Vagina (tissue), 2 donors: ENCODE measurements at regions not wholly inside any gene's neighbourhood (a gene's known extent, or its start where the extent isn't known, plus 50 kb on each side); places are given as distances from the start of the nearest gene placed in this dataset.

ENCODE experiments used
- CTCF ChIP-seq, 3 experiments: fragments of 450-650 bp in 2 of 3; fragments of 200-600 bp in 1 of 3; sonication (generic) in 1 of 3; IDR thresholded peaks; one replicate each; pipeline ENCODE4 v1.5.1; 2017 to 2019; ENCODE audit warnings: antibody characterized with exemption in 3 of 3, mild to moderate bottlenecking in 2 of 3, moderate library complexity in 2 of 3
- POLR2AphosphoS5 ChIP-seq, 2 donors: sonication (generic); formaldehyde crosslinking; IDR thresholded peaks; one replicate each; pipeline ENCODE4 v1.9.0; 2017; ENCODE audit warnings: antibody characterized with exemption in 2 of 2, mild to moderate bottlenecking in 2 of 2, low read depth in 1 of 2; ENCODE audit not compliant: insufficient read depth in 1 of 2

- TF ChIP-seq POLR2AphosphoS5 (IDR thresholded peaks at IDR 0.05; ENCODE audit: insufficient read depth in 1 of 2, low read depth in 1 of 2) = no peak
- no peak for TF ChIP-seq CTCF (IDR thresholded peaks at IDR 0.05)
Measured at GRCh38 chr5:107121793-107122519, 548.8 kb downstream of the EFNA5 start.
